Right cardiac atrium (tissue), 5 donors: ENCODE measurements at regions not wholly inside any gene's neighbourhood (a gene's known extent, or its start where the extent isn't known, plus 50 kb on each side); places are given as distances from the start of the nearest gene placed in this dataset.

ENCODE experiments used
- ATAC-seq, 2 donors: fragments of 200-7000 bp; cut with Tn5 transposase; one replicate each; pipeline versions ENCODE4 v1.8.0 to v1.9.1; 2020; ENCODE audit warnings: moderate library complexity in 2 of 2, mild to moderate bottlenecking in 1 of 2
- DNase-seq, 3 donors: peaks; one replicate each; pipeline ENCODE4 v3.0.0-alpha.2; 2020
- H3K27ac ChIP-seq: one replicate; pipeline ENCODE4 v1.5.1; 2013; ENCODE audit warnings: mild to moderate bottlenecking, low read length, control low read depth, moderate library complexity
- H3K27me3 ChIP-seq: one replicate; pipeline ENCODE4 v1.6.1; 2013; ENCODE audit not compliant: control insufficient read depth, insufficient read depth
- H3K4me1 ChIP-seq: one replicate; pipeline ENCODE4 v1.6.1; 2013; ENCODE audit warnings: low read length; ENCODE audit not compliant: control insufficient read depth, insufficient read depth
- H3K4me3 ChIP-seq: one replicate; pipeline ENCODE4 v1.5.1; 2013; ENCODE audit warnings: low read length, control low read depth
- H3K9me3 ChIP-seq: one replicate; pipeline ENCODE4 v1.6.1; 2013; ENCODE audit warnings: low read length; ENCODE audit not compliant: control insufficient read depth
- WGBS: extraction: QIAGEN DNeasy Blood & Tissue Kit; methylation state at CpG from one replicate; pipeline ENCODE4 v1.1.7; 2013; 5-methylcytosine and 5-hydroxymethylcytosine counted together
- intact Hi-C, 4 donors: fragments of 100-400 bp; cut with DNase I; formaldehyde crosslinking; loops; one replicate each; pipeline versions ENCODE4 v1.11.0 to v1.14.0; 2022 to 2023
- donor health status: healthy with polysubstance abuse.
- donor health status: DM: no; HTN: yes; CAD: no.
- donor health status: DM: no; HTN: no; CAD: no.
- donor health status: DM: no; HTN: yes; CAD: no; lungs with severe emphysema.
- donor health status: DM: yes; HTN: yes; CAD: no.

DNA sequence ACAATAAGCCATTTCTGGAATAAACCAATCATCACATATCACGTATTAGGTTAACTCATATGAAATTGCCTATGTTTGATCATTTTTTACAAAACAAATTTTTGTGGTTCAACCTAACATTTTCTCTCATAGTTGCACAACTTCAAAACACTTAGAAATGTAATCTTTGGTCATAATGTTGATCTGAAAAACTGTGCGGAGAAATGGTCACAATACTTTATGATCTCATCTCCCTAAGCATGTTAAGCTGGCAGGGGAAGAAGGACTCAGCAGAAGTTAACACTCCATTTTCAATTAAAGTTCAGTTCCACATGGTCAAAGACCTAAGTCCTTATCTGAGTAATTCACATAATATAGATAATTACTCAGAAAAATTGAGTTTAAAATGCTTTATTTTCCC is 194.8 kb downstream of the CAPZA3 start:
- WGBS, result 32% methylated on average over 2 of the region's 2 CpGs
- intact Hi-C loops, result no loop called here
- H3K4me1 ChIP-seq, result no peaks in the 10 kb centered on the region

DNA sequence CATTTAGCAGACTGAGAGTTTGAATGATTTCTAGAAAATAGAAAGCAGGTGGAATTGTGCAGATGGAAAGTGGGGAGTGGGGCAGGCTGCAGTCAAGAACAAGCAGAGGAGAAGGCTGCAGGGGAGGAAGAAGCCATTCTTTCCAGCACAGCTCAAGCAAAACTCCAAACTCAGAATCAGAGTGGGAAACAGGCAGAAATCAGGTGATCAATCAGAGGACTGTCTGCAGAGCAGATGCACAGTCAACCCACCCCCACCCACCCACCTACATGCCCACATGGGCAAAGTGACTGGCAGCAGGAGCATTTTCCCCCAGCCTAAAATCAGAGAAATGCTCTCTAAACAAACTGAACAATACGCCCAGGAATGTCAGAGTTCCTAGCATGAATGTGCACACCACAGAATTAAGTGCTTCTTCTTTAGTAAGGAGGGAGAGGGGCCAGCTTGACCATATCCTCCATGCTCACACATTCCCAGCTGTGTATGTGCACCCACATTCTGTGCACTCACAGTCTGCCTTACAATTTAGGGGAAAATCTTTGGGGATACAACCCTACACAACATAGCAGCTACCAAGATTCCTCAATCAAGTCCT is 194.1 kb upstream of the PLEKHA5 start:
- no peak overlapping the region for H3K4me3 ChIP-seq
- 84% methylated on average over 1 of the region's 1 CpG for WGBS
- H3K27ac ChIP-seq, result no peak overlapping the region
- ATAC-seq (no peak), DNase-seq (no peak)
- H3K4me1 ChIP-seq, result no peaks in the 10 kb centered on the region
- H3K27me3 ChIP-seq, result no peaks in the 10 kb centered on the region
- intact Hi-C loops, result no loop called here
- no peaks in the 10 kb centered on the region for H3K9me3 ChIP-seq

More for the DNA sequence above, 194.8 kb downstream of the CAPZA3 start:
- ATAC-seq, result no peak
- DNase-seq, result no peak
- H3K9me3 ChIP-seq, result no peaks in the 10 kb centered on the region
- no peaks in the 10 kb centered on the region for H3K27me3 ChIP-seq
- H3K4me3 ChIP-seq, result no peak overlapping the region
- no peak overlapping the region for H3K27ac ChIP-seq

- intact Hi-C loops, result no loop called here
- DNase-seq, result no peak
- ATAC-seq, result no peak
- H3K4me3 ChIP-seq, result no peak overlapping the region
- no peaks in the 10 kb centered on the region for H3K4me1 ChIP-seq
- no peak overlapping the region for H3K27ac ChIP-seq
- 66% methylated on average over 1 of the region's 1 CpG for WGBS
- no peaks in the 10 kb centered on the region for H3K27me3 ChIP-seq
- H3K9me3 ChIP-seq, result no peaks in the 10 kb centered on the region
Observed at GRCh38 chr12:18939051-18939450, 190.5 kb upstream of the PLEKHA5 start.

GRCh38 chr12:18942669-18943068 is 186.9 kb upstream of the PLEKHA5 start:
- WGBS, result 80% methylated on average over 2 of the region's 2 CpGs
- H3K9me3 ChIP-seq, result no peaks in the 10 kb centered on the region
- H3K4me3 ChIP-seq, result no peak overlapping the region
- no peaks in the 10 kb centered on the region for H3K27me3 ChIP-seq
- H3K27ac ChIP-seq, result no peak overlapping the region
- intact Hi-C loops, result no loop called here
- no peak for DNase-seq
- ATAC-seq, result no peak
- no peaks in the 10 kb centered on the region for H3K4me1 ChIP-seq

- Histone ChIP-seq H3K27me3 (no peaks in the 10 kb centered on the region), H3K4me1 (no peaks in the 10 kb centered on the region), H3K9me3 (no peaks in the 10 kb centered on the region), H3K4me3 (no peak overlapping the region), H3K27ac (no peak overlapping the region)
- no peak for DNase-seq
- no peak for ATAC-seq
- intact Hi-C loops, result no loop called here
- WGBS, result 68% methylated on average over 5 of the region's 5 CpGs
Observed at GRCh38 chr12:18943200-18943599, 186.3 kb upstream of the PLEKHA5 start.

DNA sequence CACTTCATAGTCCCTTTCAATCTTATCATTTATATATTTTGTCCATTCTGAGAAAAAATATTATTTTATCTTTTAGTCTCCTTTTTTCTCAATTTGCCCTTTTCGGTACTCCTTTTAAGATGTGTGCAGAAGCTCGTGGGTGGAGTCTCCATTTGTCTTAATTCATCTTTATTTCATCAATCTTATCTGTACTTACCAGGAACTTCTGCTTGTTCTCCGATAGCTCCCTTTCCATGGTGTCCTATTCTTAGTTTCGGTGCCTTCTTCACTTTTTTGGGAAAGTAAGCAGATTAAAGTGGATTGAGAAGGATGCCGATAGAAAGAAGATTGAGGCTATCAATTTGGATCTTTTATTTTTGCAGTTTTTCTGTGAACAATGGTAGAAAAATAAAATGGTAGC is 183.4 kb upstream of the PLEKHA5 start:
- 91% methylated on average over 5 of the region's 5 CpGs for WGBS
- Histone ChIP-seq H3K27me3 (no peaks in the 10 kb centered on the region), H3K9me3 (no peaks in the 10 kb centered on the region), H3K27ac (no peak overlapping the region), H3K4me1 (no peaks in the 10 kb centered on the region), H3K4me3 (no peak overlapping the region)
- DNase-seq, result no peak
- ATAC-seq, result no peak
- intact Hi-C loops, result no loop called here

DNA sequence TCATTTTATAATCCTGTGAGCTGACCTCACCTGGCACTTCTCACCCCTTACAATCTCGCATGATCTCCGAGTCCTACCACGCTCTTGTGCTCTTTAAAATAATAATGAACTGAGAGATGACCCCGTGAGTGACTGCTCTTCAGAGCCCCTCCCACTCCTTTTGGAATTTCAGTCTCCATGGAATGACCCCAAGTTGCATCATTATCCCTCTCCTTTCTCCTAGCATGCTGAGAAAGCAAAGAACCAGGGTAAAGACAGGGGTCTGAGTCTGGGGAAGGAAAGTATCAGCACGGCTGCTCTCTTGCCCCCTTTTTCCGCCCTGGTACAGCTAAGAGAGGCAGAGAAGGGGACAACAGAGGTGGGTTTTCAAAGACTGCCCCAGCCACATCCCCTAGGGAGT is 178.3 kb upstream of the PLEKHA5 start:
- no peak for ATAC-seq
- Histone ChIP-seq H3K9me3 (no peaks in the 10 kb centered on the region), H3K27ac (no peak overlapping the region), H3K27me3 (no peaks in the 10 kb centered on the region), H3K4me3 (no peak overlapping the region), H3K4me1 (peaks cover 2% of the 10 kb centered on the region)
- DNase-seq, result no peak
- WGBS, result 56% methylated on average over 6 of the region's 6 CpGs
- intact Hi-C loops, result no loop called here

DNA sequence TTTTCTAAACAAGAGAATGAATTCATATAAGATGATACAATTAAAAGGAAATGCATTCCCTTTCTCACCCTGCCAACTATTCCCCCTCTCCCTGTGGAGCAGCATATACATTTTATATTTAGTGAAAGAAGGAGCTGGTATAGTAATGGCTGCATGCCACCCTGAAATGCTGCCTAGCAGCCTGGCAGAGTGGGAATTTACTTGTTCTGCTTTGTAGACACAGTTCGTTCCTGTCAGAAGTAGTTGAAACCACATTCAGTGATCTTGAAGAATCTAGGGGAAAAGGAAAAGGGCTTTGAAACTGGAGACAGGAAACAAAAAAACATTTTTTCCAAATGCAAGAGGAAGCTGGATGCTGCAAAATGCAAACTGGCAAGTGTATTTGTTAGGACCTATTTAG is 176.0 kb upstream of the PLEKHA5 start:
- intact Hi-C loops, result no loop called here
- H3K4me3 ChIP-seq, result no peak overlapping the region
- ATAC-seq, result no peak
- H3K9me3 ChIP-seq, result no peaks in the 10 kb centered on the region
- WGBS, result 21% methylated on average over 1 of the region's 1 CpG
- no peaks in the 10 kb centered on the region for H3K27me3 ChIP-seq
- no peak for DNase-seq
- H3K27ac ChIP-seq, result no peak overlapping the region
- peaks cover 2% of the 10 kb centered on the region for H3K4me1 ChIP-seq

GRCh38 chr12:18955594-18955993 is 173.9 kb upstream of the PLEKHA5 start:
- ATAC-seq, result peak in 1 of 2 donors; percentile 32
- no peak overlapping the region for H3K4me3 ChIP-seq
- H3K4me1 ChIP-seq, result peaks cover 2% of the 10 kb centered on the region
- H3K27ac ChIP-seq, result peak overlapping the region; percentile 26
- H3K9me3 ChIP-seq, result no peaks in the 10 kb centered on the region
- H3K27me3 ChIP-seq, result no peaks in the 10 kb centered on the region
- WGBS, result 40% methylated on average over 3 of the region's 3 CpGs
- no peak for DNase-seq
- intact Hi-C loops, result no loop called here

DNA sequence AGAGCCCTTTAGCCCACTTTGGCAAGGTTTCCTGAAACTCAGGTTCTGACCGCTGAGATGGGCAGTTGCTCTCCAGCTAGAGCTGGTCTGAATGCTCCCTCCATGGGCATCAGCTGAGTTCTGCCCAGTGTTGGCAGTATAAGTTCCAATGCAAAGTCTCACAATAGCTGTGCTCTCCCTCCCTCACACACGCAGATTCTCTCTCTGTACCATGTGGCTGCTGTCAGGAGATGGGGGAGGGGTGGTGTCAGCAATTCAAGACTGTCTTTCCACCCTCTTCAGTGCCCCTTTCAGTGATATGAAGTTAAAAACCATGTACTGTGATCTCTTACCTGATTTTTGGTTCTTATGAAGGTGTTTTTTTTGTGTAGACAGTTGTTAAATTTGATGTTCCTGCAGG is 164.3 kb upstream of the PLEKHA5 start:
- WGBS, result 80% methylated on average over 2 of the region's 2 CpGs
- Histone ChIP-seq H3K4me3 (no peak overlapping the region), H3K27me3 (no peaks in the 10 kb centered on the region), H3K27ac (no peak overlapping the region), H3K4me1 (no peaks in the 10 kb centered on the region), H3K9me3 (no peaks in the 10 kb centered on the region)
- DNase-seq (no peak), ATAC-seq (no peak)
- intact Hi-C loops, result no loop called here

GRCh38 chr12:18966954-18967353 is 162.6 kb upstream of the PLEKHA5 start:
- intact Hi-C loops, result no loop called here
- H3K27me3 ChIP-seq, result no peaks in the 10 kb centered on the region
- no peaks in the 10 kb centered on the region for H3K4me1 ChIP-seq
- DNase-seq (no peak), ATAC-seq (no peak)
- WGBS, result 83% methylated on average over 3 of the region's 3 CpGs
- H3K9me3 ChIP-seq, result no peaks in the 10 kb centered on the region
- H3K27ac ChIP-seq, result no peak overlapping the region
- no peak overlapping the region for H3K4me3 ChIP-seq

- Histone ChIP-seq H3K27me3 (no peaks in the 10 kb centered on the region), H3K27ac (no peak overlapping the region), H3K4me1 (no peaks in the 10 kb centered on the region), H3K9me3 (no peaks in the 10 kb centered on the region), H3K4me3 (no peak overlapping the region)
- intact Hi-C loops, result no loop called here
- WGBS, result 65% methylated on average over 3 of the region's 3 CpGs
- no peak for DNase-seq
- ATAC-seq, result no peak
Observed at GRCh38 chr12:18967814-18968213, 161.7 kb upstream of the PLEKHA5 start.
